K562 (cell line): ENCODE measurements at regions not wholly inside any gene's neighbourhood (a gene's known extent, or its start where the extent isn't known, plus 50 kb on each side); places are given as distances from the start of the nearest gene placed in this dataset.

ENCODE experiments used
- NFYB ChIP-seq: IDR thresholded peaks from 2 replicates; pipeline ENCODE4 v1.6.1; 2011; ENCODE audit warnings: mild to moderate bottlenecking, moderate library complexity; ENCODE audit not compliant: insufficient read length; ENCODE audit errors: extremely low read depth
- TF ChIP-seq, protein P1 (sequence below), 3 experiments: IDR thresholded peaks in 2 of 3; conservative IDR thresholded peaks in 1 of 3; 2 replicates each; pipeline ENCODE4 v1.5.1; 2011 to 2012; ENCODE audit warnings: low read length in 3 of 3, mild to moderate bottlenecking in 3 of 3, control low read depth in 2 of 3, improper control_type of control experiment in 1 of 3, inconsistent platforms in 1 of 3, low read depth in 1 of 3, mixed read lengths in 1 of 3, moderate library complexity in 1 of 3; ENCODE audit not compliant: insufficient read depth in 2 of 3

DNA sequence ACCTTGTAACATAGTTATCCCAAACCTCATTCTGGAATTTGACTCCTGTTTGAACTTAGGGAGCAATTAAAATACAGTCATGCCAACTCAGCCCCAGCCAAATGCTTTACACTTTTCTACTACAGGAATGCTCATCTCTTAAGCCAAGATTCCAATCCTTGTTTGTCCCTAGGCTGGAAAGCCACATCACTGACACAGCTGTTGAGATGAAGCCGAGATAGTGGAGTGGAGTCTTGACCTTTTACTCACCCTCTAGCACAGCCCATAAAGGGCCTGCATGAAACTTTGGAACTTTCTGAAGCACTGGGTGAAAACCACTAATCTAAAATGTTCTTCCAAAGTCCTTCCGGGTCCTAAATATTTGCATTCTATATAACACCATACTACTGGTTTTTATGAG, 247.3 kb downstream of the ETV1 start:
- TF ChIP-seq, protein P1, sequence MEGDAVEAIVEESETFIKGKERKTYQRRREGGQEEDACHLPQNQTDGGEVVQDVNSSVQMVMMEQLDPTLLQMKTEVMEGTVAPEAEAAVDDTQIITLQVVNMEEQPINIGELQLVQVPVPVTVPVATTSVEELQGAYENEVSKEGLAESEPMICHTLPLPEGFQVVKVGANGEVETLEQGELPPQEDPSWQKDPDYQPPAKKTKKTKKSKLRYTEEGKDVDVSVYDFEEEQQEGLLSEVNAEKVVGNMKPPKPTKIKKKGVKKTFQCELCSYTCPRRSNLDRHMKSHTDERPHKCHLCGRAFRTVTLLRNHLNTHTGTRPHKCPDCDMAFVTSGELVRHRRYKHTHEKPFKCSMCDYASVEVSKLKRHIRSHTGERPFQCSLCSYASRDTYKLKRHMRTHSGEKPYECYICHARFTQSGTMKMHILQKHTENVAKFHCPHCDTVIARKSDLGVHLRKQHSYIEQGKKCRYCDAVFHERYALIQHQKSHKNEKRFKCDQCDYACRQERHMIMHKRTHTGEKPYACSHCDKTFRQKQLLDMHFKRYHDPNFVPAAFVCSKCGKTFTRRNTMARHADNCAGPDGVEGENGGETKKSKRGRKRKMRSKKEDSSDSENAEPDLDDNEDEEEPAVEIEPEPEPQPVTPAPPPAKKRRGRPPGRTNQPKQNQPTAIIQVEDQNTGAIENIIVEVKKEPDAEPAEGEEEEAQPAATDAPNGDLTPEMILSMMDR (IDR thresholded peaks at IDR 0.05 in 2 of 3, conservative IDR thresholded peaks at IDR 0.05 in 1 of 3; ENCODE audit: insufficient read depth in 2 of 3, low read depth in 1 of 3, low read length in 3 of 3), result no peak
- no peak for TF ChIP-seq NFYB
